ENCODE measurements at regions not wholly inside any gene's neighbourhood (a gene's known extent, or its start where the extent isn't known, plus 50 kb on each side); places are given as distances from the start of the nearest gene placed in this dataset.
A peak's percentile ranks its signal among the peaks of the same experiment; 100 is the strongest.

- Histone ChIP-seq H3K27me3 (ENCODE audit: control insufficient read depth, insufficient read depth, low read length) (no peaks in the 10 kb centered on the region), H3K79me2 (ENCODE audit: control insufficient read depth, insufficient read depth, low read length) (no peaks in the 10 kb centered on the region), H3K4me2 (ENCODE audit: extremely low read depth, insufficient read depth, low read length) (no peak overlapping the region), H3K9me3 (ENCODE audit: control insufficient read depth, insufficient read depth, low read depth, low read length) (no peaks in the 10 kb centered on the region), H2AFZ (ENCODE audit: low read length) (no peak overlapping the region), H4K20me1 (ENCODE audit: control insufficient read depth, extremely low read depth, insufficient read depth, low read length) (no peaks in the 10 kb centered on the region), H3K9ac (ENCODE audit: insufficient read depth, low read length) (no peak overlapping the region), H3K27ac (ENCODE audit: insufficient read depth, low read length) (no peak overlapping the region), H3K4me3 (replicated peaks in 1 of 4; ENCODE audit: control extremely low read depth in 1 of 4, insufficient read depth in 1 of 4, low read depth in 3 of 4, low read length in 4 of 4) (no peak overlapping the region), H3K4me1 (ENCODE audit: control insufficient read depth, extremely low read depth, insufficient read depth, low read length) (no peaks in the 10 kb centered on the region), H3K36me3 (ENCODE audit: control insufficient read depth, insufficient read depth, low read length) (no peaks in the 10 kb centered on the region)
- no peak for TF ChIP-seq CTCF (conservative IDR thresholded peaks at IDR 0.05 in 1 of 2, IDR thresholded peaks at IDR 0.05 in 1 of 2; ENCODE audit: low read depth in 1 of 2, low read length in 2 of 2)
- no peak for TF ChIP-seq EZH2 (IDR thresholded peaks at IDR 0.05; ENCODE audit: low read length, missing control alignments)
- DNase-seq (ENCODE audit: low read depth in 2 of 2) = peak in 1 of 2 donors; percentile 76
Measured at GRCh38 chr14:39576736-39577135, 144.5 kb upstream of the FBXO33 start.

DNA sequence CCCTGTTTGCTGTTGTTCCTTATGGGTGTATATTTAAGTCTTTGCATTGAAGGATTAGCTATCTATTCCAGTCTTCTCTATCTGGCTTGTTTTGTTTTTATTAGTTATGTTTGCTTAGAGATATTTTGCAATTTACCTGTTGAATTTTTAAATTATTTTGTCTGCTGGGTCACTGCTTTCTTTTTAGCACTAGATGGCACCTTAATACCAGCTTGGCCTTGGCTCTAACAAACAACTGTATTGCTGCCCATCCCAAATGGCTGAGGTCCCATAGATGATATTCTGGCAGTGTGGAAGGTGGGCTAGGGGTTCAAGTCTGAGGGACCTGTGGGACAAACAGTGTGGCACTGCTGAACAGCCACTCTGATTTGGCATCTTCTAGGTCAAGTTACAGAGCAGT, 144.0 kb upstream of the FBXO33 start:
- H3K27ac ChIP-seq (ENCODE audit: insufficient read depth, low read length) = no peak overlapping the region
- H3K4me2 ChIP-seq (ENCODE audit: extremely low read depth, insufficient read depth, low read length) = no peak overlapping the region
- no peak for DNase-seq (ENCODE audit: low read depth in 2 of 2)
- no peak overlapping the region for H3K4me3 ChIP-seq (replicated peaks in 1 of 4; ENCODE audit: control extremely low read depth in 1 of 4, insufficient read depth in 1 of 4, low read depth in 3 of 4, low read length in 4 of 4)
- H3K9ac ChIP-seq (ENCODE audit: insufficient read depth, low read length) = no peak overlapping the region
- H3K4me1 ChIP-seq (ENCODE audit: control insufficient read depth, extremely low read depth, insufficient read depth, low read length) = no peaks in the 10 kb centered on the region
- H3K79me2 ChIP-seq (ENCODE audit: control insufficient read depth, insufficient read depth, low read length) = no peaks in the 10 kb centered on the region
- TF ChIP-seq CTCF (conservative IDR thresholded peaks at IDR 0.05 in 1 of 2, IDR thresholded peaks at IDR 0.05 in 1 of 2; ENCODE audit: low read depth in 1 of 2, low read length in 2 of 2) (no peak), EZH2 (IDR thresholded peaks at IDR 0.05; ENCODE audit: low read length, missing control alignments) (no peak)
- no peaks in the 10 kb centered on the region for H3K36me3 ChIP-seq (ENCODE audit: control insufficient read depth, insufficient read depth, low read length)
- no peak overlapping the region for H2AFZ ChIP-seq (ENCODE audit: low read length)
- no peaks in the 10 kb centered on the region for H3K27me3 ChIP-seq (ENCODE audit: control insufficient read depth, insufficient read depth, low read length)
- H4K20me1 ChIP-seq (ENCODE audit: control insufficient read depth, extremely low read depth, insufficient read depth, low read length) = no peaks in the 10 kb centered on the region
- no peaks in the 10 kb centered on the region for H3K9me3 ChIP-seq (ENCODE audit: control insufficient read depth, insufficient read depth, low read depth, low read length)

- Histone ChIP-seq H3K9ac (ENCODE audit: insufficient read depth, low read length) (no peak overlapping the region), H4K20me1 (ENCODE audit: control insufficient read depth, extremely low read depth, insufficient read depth, low read length) (no peaks in the 10 kb centered on the region), H3K27ac (ENCODE audit: insufficient read depth, low read length) (no peak overlapping the region), H3K4me2 (ENCODE audit: extremely low read depth, insufficient read depth, low read length) (no peak overlapping the region), H3K4me3 (replicated peaks in 1 of 4; ENCODE audit: control extremely low read depth in 1 of 4, insufficient read depth in 1 of 4, low read depth in 3 of 4, low read length in 4 of 4) (no peak overlapping the region), H3K9me3 (ENCODE audit: control insufficient read depth, insufficient read depth, low read depth, low read length) (no peaks in the 10 kb centered on the region), H3K36me3 (ENCODE audit: control insufficient read depth, insufficient read depth, low read length) (no peaks in the 10 kb centered on the region), H3K27me3 (ENCODE audit: control insufficient read depth, insufficient read depth, low read length) (no peaks in the 10 kb centered on the region), H3K4me1 (ENCODE audit: control insufficient read depth, extremely low read depth, insufficient read depth, low read length) (no peaks in the 10 kb centered on the region), H2AFZ (ENCODE audit: low read length) (no peak overlapping the region), H3K79me2 (ENCODE audit: control insufficient read depth, insufficient read depth, low read length) (no peaks in the 10 kb centered on the region)
- no peak for DNase-seq (ENCODE audit: low read depth in 2 of 2)
- TF ChIP-seq CTCF (conservative IDR thresholded peaks at IDR 0.05 in 1 of 2, IDR thresholded peaks at IDR 0.05 in 1 of 2; ENCODE audit: low read depth in 1 of 2, low read length in 2 of 2) = no peak
- no peak for TF ChIP-seq EZH2 (IDR thresholded peaks at IDR 0.05; ENCODE audit: low read length, missing control alignments)
Measured at GRCh38 chr14:39568809-39569538, 136.7 kb upstream of the FBXO33 start.

All from fibroblast of lung (primary cell).